NT2/D1 (cell line): ENCODE measurements at regions not wholly inside any gene's neighbourhood (a gene's known extent, or its start where the extent isn't known, plus 50 kb on each side); places are given as distances from the start of the nearest gene placed in this dataset.

Experiments used
- SUZ12 ChIP-seq: IDR thresholded peaks from 2 replicates; pipeline ENCODE4 v1.6.1; 2011; ENCODE audit not compliant: insufficient read length, insufficient read depth; ENCODE audit errors: extremely low read depth
- YY1 ChIP-seq: IDR thresholded peaks from 2 replicates; pipeline ENCODE4 v1.6.1; 2011; ENCODE audit not compliant: insufficient read length, insufficient read depth
- ZNF274 ChIP-seq: IDR thresholded peaks from 2 replicates; pipeline ENCODE4 v1.6.1; 2011; ENCODE audit warnings: mild to moderate bottlenecking, low read depth, low read length

- TF ChIP-seq SUZ12 (no peak), ZNF274 (no peak), YY1 (no peak)
These were observed 601.0 kb upstream of the SGO1 start for GRCh38 chr3:20787005-20787404.
